ENCODE measurements at regions not wholly inside any gene's neighbourhood (a gene's known extent, or its start where the extent isn't known, plus 50 kb on each side); places are given as distances from the start of the nearest gene placed in this dataset.

DNA sequence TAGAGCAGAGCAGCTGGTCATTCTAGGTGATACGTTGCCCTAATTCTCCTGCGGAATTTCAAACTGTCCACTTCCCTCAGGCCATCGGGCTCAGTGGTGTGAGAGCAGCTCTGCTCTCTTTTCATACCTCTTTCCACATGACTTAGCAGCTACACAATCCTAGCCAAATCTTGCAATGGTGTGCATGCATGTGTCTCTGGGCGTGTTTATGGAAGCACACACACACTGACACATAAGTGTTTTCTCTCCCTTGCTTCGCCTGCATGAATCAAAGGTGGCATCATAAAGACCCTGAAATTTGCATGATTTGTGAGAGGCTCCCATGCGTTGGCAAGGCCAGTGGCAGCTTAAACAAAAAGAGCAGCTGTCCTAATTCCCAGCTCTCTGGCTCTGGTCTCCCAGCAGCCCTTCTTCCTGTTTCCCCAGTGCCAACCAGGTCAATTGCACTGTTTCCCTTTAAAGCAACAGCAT, 1189.5 kb downstream of the GATA3 start:
- CTCF ChIA-PET: no interaction called here
- Histone ChIP-seq H3K9ac (ENCODE audit: low read length) (no peak overlapping the region), H3K4me1 (ENCODE audit: control insufficient read depth in 1 of 2, insufficient read depth in 2 of 2, low read length in 2 of 2) (no peaks in the 10 kb centered on the region), H2AFZ (ENCODE audit: low read depth, low read length, poor library complexity, severe bottlenecking) (no peak overlapping the region), H3K9me3 (ENCODE audit: control insufficient read depth in 1 of 2, insufficient read depth in 1 of 2, low read depth in 1 of 2, low read length in 2 of 2) (peaks cover 6 to 11% of the 10 kb centered on the region in 2 experiments; a peak in 2 of 4 replicates), H3K4me2 (ENCODE audit: low read length) (no peak overlapping the region), H3K79me2 (ENCODE audit: insufficient read depth, low read length) (no peaks in the 10 kb centered on the region), H3K36me3 (ENCODE audit: control insufficient read depth in 1 of 2, insufficient read depth in 2 of 2, low read length in 2 of 2) (no peaks in the 10 kb centered on the region), H3K9me2 (ENCODE audit: insufficient read depth) (no peaks in the 10 kb centered on the region), H4K20me1 (ENCODE audit: insufficient read depth) (no peaks in the 10 kb centered on the region), H3K27ac (ENCODE audit: low read depth, low read length) (no peak overlapping the region), H3K4me3 (replicated peaks in 1 of 2; ENCODE audit: low read depth in 1 of 2, low read length in 2 of 2) (no peak overlapping the region), H3K27me3 (ENCODE audit: insufficient read depth, low read length) (no peaks in the 10 kb centered on the region)
- BruUV-seq (replicated peaks): no TSS peak
- RAD21 ChIA-PET (ENCODE audit: low non-redundant PET in 1 of 2, low total read pairs in 2 of 2, uncharacterized antibody in 2 of 2, unreplicated experiment in 2 of 2): no interaction called here
- DNase-seq (ENCODE audit: low read depth, low spot score): no peak
- ATAC-seq: no peak
- intact Hi-C loops (cut with micrococcal nuclease): no loop called here
- POLR2A ChIA-PET: no interaction called here
- TF ChIP-seq CEBPB (IDR thresholded peaks at IDR 0.05; ENCODE audit: low read depth) (no peak), CBX3 (IDR thresholded peaks at IDR 0.05; ENCODE audit: low read depth) (no peak), POLR2AphosphoS5 (IDR thresholded peaks at IDR 0.05; ENCODE audit: low read depth, low read length) (no peak), ZNF274 (IDR thresholded peaks at IDR 0.05; ENCODE audit: low read depth, low read length) (no peak), REST (IDR thresholded peaks at IDR 0.05; ENCODE audit: low read depth) (no peak), ZBTB33 (IDR thresholded peaks at IDR 0.05; ENCODE audit: extremely low read depth, insufficient replicate concordance, low read length) (no peak), FOSL1 (IDR thresholded peaks at IDR 0.05; ENCODE audit: low read depth) (no peak), YY1 (IDR thresholded peaks at IDR 0.05; ENCODE audit: extremely low read depth, insufficient replicate concordance, low read depth, low read length) (no peak)
- TF ChIP-seq, protein P1, sequence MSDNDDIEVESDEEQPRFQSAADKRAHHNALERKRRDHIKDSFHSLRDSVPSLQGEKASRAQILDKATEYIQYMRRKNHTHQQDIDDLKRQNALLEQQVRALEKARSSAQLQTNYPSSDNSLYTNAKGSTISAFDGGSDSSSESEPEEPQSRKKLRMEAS (IDR thresholded peaks at IDR 0.05): no peak
- TF ChIP-seq, protein P2, sequence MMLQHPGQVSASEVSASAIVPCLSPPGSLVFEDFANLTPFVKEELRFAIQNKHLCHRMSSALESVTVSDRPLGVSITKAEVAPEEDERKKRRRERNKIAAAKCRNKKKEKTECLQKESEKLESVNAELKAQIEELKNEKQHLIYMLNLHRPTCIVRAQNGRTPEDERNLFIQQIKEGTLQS (IDR thresholded peaks at IDR 0.05): no peak

Measured in HCT116 (cell line).